ENCODE measurements at regions not wholly inside any gene's neighbourhood (a gene's known extent, or its start where the extent isn't known, plus 50 kb on each side); places are given as distances from the start of the nearest gene placed in this dataset.

- no peaks in the 10 kb centered on the region for H3K27me3 ChIP-seq
- 36 to 45% methylated on average over 1 of the region's 1 CpG for WGBS, 2 donors
- H3K4me1 ChIP-seq: no peaks in the 10 kb centered on the region
Observed at GRCh38 chr18:41621177-41621576, 333.9 kb upstream of the PIK3C3 start.

DNA sequence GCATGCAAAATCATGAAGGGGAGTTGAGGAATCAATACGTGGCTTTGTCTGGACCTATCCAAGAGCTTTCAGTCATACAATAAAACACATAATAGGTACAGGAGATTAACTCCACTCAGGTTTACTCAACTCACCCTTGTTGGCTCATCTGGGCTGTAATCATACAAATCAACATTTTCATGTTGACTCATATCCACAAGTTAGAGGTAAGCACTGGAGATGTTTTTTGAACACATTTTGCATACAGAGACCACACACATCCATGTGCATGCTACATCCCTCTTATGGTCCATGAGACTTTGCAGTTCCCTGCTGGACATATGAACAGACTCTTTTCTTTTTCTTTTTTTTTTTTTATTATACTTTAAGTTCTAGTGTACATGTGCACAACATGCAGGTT lies 336.9 kb upstream of the PIK3C3 start:
- no peak overlapping the region for H3K27ac ChIP-seq
- no peaks in the 10 kb centered on the region for H3K4me1 ChIP-seq
- DNase-seq (ENCODE audit: low spot score in 2 of 2): no peak
- H3K36me3 ChIP-seq: no peaks in the 10 kb centered on the region
- no peaks in the 10 kb centered on the region for H3K27me3 ChIP-seq
- TF ChIP-seq POLR2A (IDR thresholded peaks at IDR 0.05) (no peak), CTCF (IDR thresholded peaks at IDR 0.05) (no peak), EP300 (IDR thresholded peaks at IDR 0.05) (no peak)
- no peak overlapping the region for H3K4me3 ChIP-seq
- H3K9me3 ChIP-seq: no peaks in the 10 kb centered on the region
- WGBS, 2 donors: 56 to 68% methylated on average over 1 of the region's 1 CpG

More at GRCh38 chr18:41621177-41621576, 333.9 kb upstream of the PIK3C3 start:
- Histone ChIP-seq H3K9me3 (no peaks in the 10 kb centered on the region), H3K4me3 (no peak overlapping the region), H3K27ac (no peak overlapping the region), H3K36me3 (no peaks in the 10 kb centered on the region)
- TF ChIP-seq POLR2A (IDR thresholded peaks at IDR 0.05) (no peak), EP300 (IDR thresholded peaks at IDR 0.05) (no peak)
- no peak for DNase-seq (ENCODE audit: low spot score in 2 of 2)

GRCh38 chr18:41617647-41618046 lies 337.4 kb upstream of the PIK3C3 start:
- DNase-seq (ENCODE audit: low spot score in 2 of 2): no peak
- H3K4me1 ChIP-seq: no peaks in the 10 kb centered on the region
- H3K9me3 ChIP-seq: no peaks in the 10 kb centered on the region
- 60 to 61% methylated on average over 2 of the region's 2 CpGs for WGBS, 2 donors
- no peaks in the 10 kb centered on the region for H3K36me3 ChIP-seq
- H3K27ac ChIP-seq: no peak overlapping the region
- no peak for TF ChIP-seq POLR2A (IDR thresholded peaks at IDR 0.05)
- TF ChIP-seq CTCF (IDR thresholded peaks at IDR 0.05): no peak
- no peak for TF ChIP-seq EP300 (IDR thresholded peaks at IDR 0.05)
- H3K4me3 ChIP-seq: no peak overlapping the region
- H3K27me3 ChIP-seq: no peaks in the 10 kb centered on the region

DNA sequence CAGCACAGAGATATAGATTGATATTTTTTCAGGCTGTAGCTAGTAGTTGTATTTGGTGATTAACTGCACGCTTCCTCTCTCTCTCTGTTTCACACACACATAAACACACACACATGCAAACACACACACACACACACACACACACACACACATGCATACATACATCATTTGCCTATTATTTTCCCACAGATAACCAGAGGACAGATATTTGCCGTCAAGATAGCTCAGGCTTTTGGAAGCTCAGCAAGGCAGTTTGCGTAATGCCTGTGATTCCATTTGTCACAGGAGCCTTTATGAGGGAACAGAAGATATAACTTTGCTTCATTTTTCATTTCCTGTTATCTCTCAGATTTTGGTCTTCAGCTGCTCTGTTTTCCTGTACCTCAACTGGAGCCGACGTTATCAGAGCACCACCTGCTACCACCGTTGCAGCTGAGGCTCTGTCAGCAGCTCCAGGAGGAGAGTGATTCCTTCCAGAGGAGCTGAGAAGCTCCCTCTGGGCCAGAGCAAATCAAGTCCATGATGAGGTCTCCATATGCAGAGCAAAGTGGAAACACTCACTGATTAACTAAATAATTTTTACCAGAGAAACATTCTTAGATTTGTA lies 341.9 kb upstream of the PIK3C3 start:
- Histone ChIP-seq H3K9me3 (no peaks in the 10 kb centered on the region), H3K27me3 (no peaks in the 10 kb centered on the region), H3K36me3 (no peaks in the 10 kb centered on the region), H3K4me3 (no peak overlapping the region), H3K4me1 (no peaks in the 10 kb centered on the region), H3K27ac (no peak overlapping the region)
- DNase-seq (ENCODE audit: low spot score in 2 of 2): no peak
- TF ChIP-seq EP300 (IDR thresholded peaks at IDR 0.05) (no peak), CTCF (IDR thresholded peaks at IDR 0.05) (no peak), POLR2A (IDR thresholded peaks at IDR 0.05) (no peak)
- 72 to 73% methylated on average over 6 of the region's 6 CpGs for WGBS, 2 donors

- Histone ChIP-seq H3K36me3 (no peaks in the 10 kb centered on the region), H3K4me1 (no peaks in the 10 kb centered on the region), H3K27me3 (no peaks in the 10 kb centered on the region), H3K9me3 (no peaks in the 10 kb centered on the region), H3K27ac (no peak overlapping the region), H3K4me3 (no peak overlapping the region)
- 60 to 63% methylated on average over 5 of the region's 5 CpGs for WGBS, 2 donors
- TF ChIP-seq POLR2A (IDR thresholded peaks at IDR 0.05) (no peak), CTCF (IDR thresholded peaks at IDR 0.05) (no peak), EP300 (IDR thresholded peaks at IDR 0.05) (no peak)
- no peak for DNase-seq (ENCODE audit: low spot score in 2 of 2)
Observed at GRCh38 chr18:41604964-41605363, 350.1 kb upstream of the PIK3C3 start.

- Histone ChIP-seq H3K9me3 (no peaks in the 10 kb centered on the region), H3K4me3 (no peak overlapping the region), H3K36me3 (no peaks in the 10 kb centered on the region), H3K27ac (no peak overlapping the region), H3K4me1 (no peaks in the 10 kb centered on the region), H3K27me3 (no peaks in the 10 kb centered on the region)
- 81 to 88% methylated on average over 4 of the region's 4 CpGs for WGBS, 2 donors
- no peak for DNase-seq (ENCODE audit: low spot score in 2 of 2)
- TF ChIP-seq POLR2A (IDR thresholded peaks at IDR 0.05) (no peak), CTCF (IDR thresholded peaks at IDR 0.05) (no peak), EP300 (IDR thresholded peaks at IDR 0.05) (no peak)
Observed at GRCh38 chr18:41602034-41602433, 353.0 kb upstream of the PIK3C3 start.
